ENCODE measurements at regions not wholly inside any gene's neighbourhood (a gene's known extent, or its start where the extent isn't known, plus 50 kb on each side); places are given as distances from the start of the nearest gene placed in this dataset.

- TF ChIP-seq CTCF (IDR thresholded peaks at IDR 0.05; ENCODE audit: poor library complexity) (no peak), EZH2 (IDR thresholded peaks at IDR 0.05; ENCODE audit: borderline replicate concordance) (no peak)
Measured at GRCh38 chr6:23635150-23635549, 490.9 kb upstream of the NRSN1 start.
